ENCODE measurements at regions not wholly inside any gene's neighbourhood (a gene's known extent, or its start where the extent isn't known, plus 50 kb on each side); places are given as distances from the start of the nearest gene placed in this dataset.

GRCh38 chr5:152274224-152274623 is 130.9 kb downstream of the NMUR2 start:
- TF ChIP-seq CTCF (IDR thresholded peaks at IDR 0.05; ENCODE audit: low read depth, low read length), result no peak
- no peak for DNase-seq (ENCODE audit: extremely low read depth, low read depth)

GRCh38 chr5:152271420-152271819 is 133.7 kb downstream of the NMUR2 start:
- TF ChIP-seq CTCF (IDR thresholded peaks at IDR 0.05; ENCODE audit: low read depth, low read length), result no peak
- no peak for DNase-seq (ENCODE audit: extremely low read depth, low read depth)

- DNase-seq (ENCODE audit: extremely low read depth, low read depth), result no peak
- TF ChIP-seq CTCF (IDR thresholded peaks at IDR 0.05; ENCODE audit: low read depth, low read length), result no peak
Observed at GRCh38 chr5:152270096-152270495, 135.0 kb downstream of the NMUR2 start.

GRCh38 chr5:152269533-152269932 is 135.5 kb downstream of the NMUR2 start:
- TF ChIP-seq CTCF (IDR thresholded peaks at IDR 0.05; ENCODE audit: low read depth, low read length), result no peak
- no peak for DNase-seq (ENCODE audit: extremely low read depth, low read depth)

- TF ChIP-seq CTCF (IDR thresholded peaks at IDR 0.05; ENCODE audit: low read depth, low read length), result no peak
Observed at GRCh38 chr5:152264645-152265254, 140.3 kb downstream of the NMUR2 start.

GRCh38 chr5:152262667-152263066 is 142.4 kb downstream of the NMUR2 start:
- DNase-seq (ENCODE audit: extremely low read depth, low read depth), result no peak
- TF ChIP-seq CTCF (IDR thresholded peaks at IDR 0.05; ENCODE audit: low read depth, low read length), result no peak

More at GRCh38 chr5:152264645-152265254, 140.3 kb downstream of the NMUR2 start:
- DNase-seq (ENCODE audit: extremely low read depth, low read depth), result no peak

- no peak for TF ChIP-seq CTCF (IDR thresholded peaks at IDR 0.05; ENCODE audit: low read depth, low read length)
- no peak for DNase-seq (ENCODE audit: extremely low read depth, low read depth)
Observed at GRCh38 chr5:152260940-152261339, 144.1 kb downstream of the NMUR2 start.

All from AG09319 (cell line).